Mucosa of descending colon (tissue), 3 donors: ENCODE measurements at regions not wholly inside any gene's neighbourhood (a gene's known extent, or its start where the extent isn't known, plus 50 kb on each side); places are given as distances from the start of the nearest gene placed in this dataset.

Experiments used
- ATAC-seq: fragments of 200-7000 bp; cut with Tn5 transposase; one replicate; pipeline ENCODE4 v1.9.1; 2020; ENCODE audit warnings: mild to moderate bottlenecking, moderate library complexity
- DNase-seq, 3 donors: peaks; one replicate each; pipeline ENCODE4 v3.0.0-alpha.2; 2020
- H3K36me3 ChIP-seq: fragments of 200-600 bp; one replicate; pipeline ENCODE4 v1.8.0; 2021; ENCODE audit warnings: low read depth, mild to moderate bottlenecking
- H3K4me1 ChIP-seq: fragments of 200-600 bp; one replicate; pipeline ENCODE4 v1.8.0; 2021; ENCODE audit warnings: low read depth, mild to moderate bottlenecking
- H3K4me3 ChIP-seq: fragments of 200-600 bp; one replicate; pipeline ENCODE4 v1.8.0; 2021; ENCODE audit warnings: mild to moderate bottlenecking
- H3K9me3 ChIP-seq: fragments of 200-600 bp; one replicate; pipeline ENCODE4 v1.8.0; 2021; ENCODE audit warnings: mild to moderate bottlenecking
- intact Hi-C, 2 donors: fragments of 100-400 bp; cut with DNase I in 1 of 2; cut with micrococcal nuclease in 1 of 2; formaldehyde crosslinking; loops; one replicate each; pipeline versions ENCODE4 v1.11.0 to v1.11.1; 2022; cut with DNase I, micrococcal nuclease
- TF ChIP-seq, protein P1 (sequence below): fragments of 200-600 bp; IDR thresholded peaks from one replicate; pipeline ENCODE4 v1.8.0; 2022; ENCODE audit warnings: antibody characterized with exemption, mild to moderate bottlenecking
- donor health status: DM: no; HTN: no; CAD: no; lungs with moderate emphysema.
- donor health status: DM: no; HTN: no; CAD: no.
- donor health status: DM: no; HTN: yes; CAD: no.

- no peak for ATAC-seq
- TF ChIP-seq, protein P1, sequence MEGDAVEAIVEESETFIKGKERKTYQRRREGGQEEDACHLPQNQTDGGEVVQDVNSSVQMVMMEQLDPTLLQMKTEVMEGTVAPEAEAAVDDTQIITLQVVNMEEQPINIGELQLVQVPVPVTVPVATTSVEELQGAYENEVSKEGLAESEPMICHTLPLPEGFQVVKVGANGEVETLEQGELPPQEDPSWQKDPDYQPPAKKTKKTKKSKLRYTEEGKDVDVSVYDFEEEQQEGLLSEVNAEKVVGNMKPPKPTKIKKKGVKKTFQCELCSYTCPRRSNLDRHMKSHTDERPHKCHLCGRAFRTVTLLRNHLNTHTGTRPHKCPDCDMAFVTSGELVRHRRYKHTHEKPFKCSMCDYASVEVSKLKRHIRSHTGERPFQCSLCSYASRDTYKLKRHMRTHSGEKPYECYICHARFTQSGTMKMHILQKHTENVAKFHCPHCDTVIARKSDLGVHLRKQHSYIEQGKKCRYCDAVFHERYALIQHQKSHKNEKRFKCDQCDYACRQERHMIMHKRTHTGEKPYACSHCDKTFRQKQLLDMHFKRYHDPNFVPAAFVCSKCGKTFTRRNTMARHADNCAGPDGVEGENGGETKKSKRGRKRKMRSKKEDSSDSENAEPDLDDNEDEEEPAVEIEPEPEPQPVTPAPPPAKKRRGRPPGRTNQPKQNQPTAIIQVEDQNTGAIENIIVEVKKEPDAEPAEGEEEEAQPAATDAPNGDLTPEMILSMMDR: no peak
- H3K4me1 ChIP-seq: no peaks in the 10 kb centered on the region
- DNase-seq: no peak
- H3K9me3 ChIP-seq: no peaks in the 10 kb centered on the region
- H3K4me3 ChIP-seq: no peak overlapping the region
- intact Hi-C loops: no loop called here
- H3K36me3 ChIP-seq: no peaks in the 10 kb centered on the region
Observed at GRCh38 chr21:41111681-41112080, 56.3 kb upstream of the BACE2 start.

GRCh38 chr21:41112740-41113692, 54.9 kb upstream of the BACE2 start:
- Histone ChIP-seq H3K4me3 (no peak overlapping the region), H3K4me1 (no peaks in the 10 kb centered on the region), H3K9me3 (no peaks in the 10 kb centered on the region), H3K36me3 (no peaks in the 10 kb centered on the region)
- intact Hi-C loops: no loop called here
- DNase-seq (no peak), ATAC-seq (peak; percentile 44)
- TF ChIP-seq, protein P1: no peak

DNA sequence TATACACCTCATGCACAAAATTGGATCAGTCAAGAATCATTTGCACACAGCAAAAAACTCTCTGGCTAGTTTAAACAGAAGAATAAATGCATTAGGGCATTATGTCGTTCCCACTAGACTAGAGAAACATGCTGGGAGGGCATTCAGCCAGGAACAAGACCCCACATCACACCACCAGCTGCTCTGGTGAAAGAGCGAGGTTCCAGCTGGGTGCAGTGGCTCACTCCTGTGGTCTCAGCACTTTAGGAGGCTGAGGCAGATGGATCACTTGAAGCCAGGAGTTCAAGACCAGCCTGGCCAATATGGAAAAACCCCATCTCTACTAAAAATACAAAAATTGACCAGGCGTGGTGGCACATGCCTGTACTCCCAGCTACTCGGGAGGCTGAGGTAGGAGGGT, 52.1 kb upstream of the BACE2 start:
- DNase-seq: no peak
- no peaks in the 10 kb centered on the region for H3K9me3 ChIP-seq
- intact Hi-C loops: no loop called here

More for the DNA sequence above, 52.1 kb upstream of the BACE2 start:
- Histone ChIP-seq H3K36me3 (no peaks in the 10 kb centered on the region), H3K4me1 (no peaks in the 10 kb centered on the region), H3K4me3 (no peak overlapping the region)
- TF ChIP-seq, protein P1: no peak
- no peak for ATAC-seq
